Common myeloid progenitor, CD34-positive (primary cell): ENCODE measurements at regions not wholly inside any gene's neighbourhood (a gene's known extent, or its start where the extent isn't known, plus 50 kb on each side); places are given as distances from the start of the nearest gene placed in this dataset.

ENCODE experiments used
- CTCF ChIA-PET: fragments of 350-600 bp; sonication (Branson Sonifier 250); formaldehyde crosslinking; loops from one replicate; lab custom pipeline; 2021; ENCODE audit warnings: antibody characterized with exemption; lab: Charles Lee
- POLR2A ChIA-PET: fragments of 350-600 bp; sonication (Branson Sonifier 250); formaldehyde crosslinking; loops from one replicate; lab custom pipeline; 2021; ENCODE audit warnings: antibody characterized with exemption; lab: Charles Lee
- DNase-seq, 3 donors: peaks; one replicate each; pipeline versions ENCODE4 v3.0.0 to v3.0.0-alpha.2; 2013
- H3K27ac ChIP-seq, 2 experiments: 1 replicate in 1 of 2; 2 replicates in 1 of 2; pipeline ENCODE4 v1.7.0; 2013; ENCODE audit warnings: inconsistent platforms in 2 of 2, low read length in 2 of 2, mild to moderate bottlenecking in 2 of 2, low read depth in 1 of 2, moderate library complexity in 1 of 2; ENCODE audit not compliant: severe bottlenecking in 2 of 2, insufficient read depth in 1 of 2, poor library complexity in 1 of 2
- H3K27me3 ChIP-seq, 5 experiments: replicated peaks in 2 of 5; 1 replicate in 3 of 5; 2 replicates in 2 of 5; pipeline versions ENCODE4 v1.6.1 to v1.7.0; 2013; ENCODE audit warnings: low read length in 4 of 5, mild to moderate bottlenecking in 2 of 5, moderate library complexity in 2 of 5, inconsistent platforms in 1 of 5; ENCODE audit not compliant: insufficient read depth in 5 of 5, control insufficient read depth in 4 of 5
- H3K36me3 ChIP-seq, 4 experiments: 1 replicate in 2 of 4; 2 replicates in 2 of 4; pipeline versions ENCODE4 v1.6.1 to v1.7.0; 2013; ENCODE audit warnings: low read length in 3 of 4, control low read depth in 1 of 4, mild to moderate bottlenecking in 1 of 4; ENCODE audit not compliant: control insufficient read depth in 4 of 4, insufficient read depth in 4 of 4
- H3K4me1 ChIP-seq, 4 experiments: 1 replicate in 3 of 4; 2 replicates in 1 of 4; pipeline versions ENCODE4 v1.6.1 to v1.7.1; 2013; ENCODE audit warnings: low read length in 3 of 4, mild to moderate bottlenecking in 3 of 4, control low read depth in 1 of 4, inconsistent platforms in 1 of 4, moderate library complexity in 1 of 4; ENCODE audit not compliant: control insufficient read depth in 4 of 4, insufficient read depth in 4 of 4; ENCODE audit errors: control extremely low read depth in 1 of 4
- H3K4me3 ChIP-seq, 7 experiments: 1 replicate in 4 of 7; 2 replicates in 3 of 7; pipeline versions ENCODE4 v1.5.1 to v1.7.0; 2013; ENCODE audit warnings: mild to moderate bottlenecking in 7 of 7, low read length in 6 of 7, moderate library complexity in 6 of 7, inconsistent platforms in 2 of 7, low read depth in 2 of 7, control low read depth in 1 of 7; ENCODE audit not compliant: insufficient read depth in 4 of 7, control insufficient read depth in 1 of 7; ENCODE audit errors: extremely low read depth in 1 of 7
- H3K9me3 ChIP-seq, 5 experiments: 1 replicate in 4 of 5; 2 replicates in 1 of 5; pipeline versions ENCODE4 v1.6.1 to v1.7.1; 2013; ENCODE audit warnings: low read length in 4 of 5, mild to moderate bottlenecking in 2 of 5, inconsistent platforms in 1 of 5, low read depth in 1 of 5, moderate library complexity in 1 of 5; ENCODE audit not compliant: control insufficient read depth in 4 of 5, insufficient read depth in 2 of 5; ENCODE audit errors: control extremely low read depth in 1 of 5
- WGBS: methylation state at CpG from one replicate; pipeline ENCODE4 v1.1.5; 2013; ENCODE audit not compliant: insufficient coverage; 5-methylcytosine and 5-hydroxymethylcytosine counted together

GRCh38 chr5:126189862-126190261 lies 233.3 kb upstream of the GRAMD2B start:
- Histone ChIP-seq H3K4me1 (no peaks in the 10 kb centered on the region), H3K4me3 (no peak overlapping the region), H3K27ac (no peak overlapping the region), H3K36me3 (no peaks in the 10 kb centered on the region), H3K27me3 (no peaks in the 10 kb centered on the region), H3K9me3 (peaks cover 0 to 2% (median 0%) of the 10 kb centered on the region in 5 experiments)
- ChIA-PET POLR2A (no interaction called here), CTCF (no interaction called here)
- WGBS = no CpG with 5 or more reads among the region's 4 CpGs
- DNase-seq = no peak

DNA sequence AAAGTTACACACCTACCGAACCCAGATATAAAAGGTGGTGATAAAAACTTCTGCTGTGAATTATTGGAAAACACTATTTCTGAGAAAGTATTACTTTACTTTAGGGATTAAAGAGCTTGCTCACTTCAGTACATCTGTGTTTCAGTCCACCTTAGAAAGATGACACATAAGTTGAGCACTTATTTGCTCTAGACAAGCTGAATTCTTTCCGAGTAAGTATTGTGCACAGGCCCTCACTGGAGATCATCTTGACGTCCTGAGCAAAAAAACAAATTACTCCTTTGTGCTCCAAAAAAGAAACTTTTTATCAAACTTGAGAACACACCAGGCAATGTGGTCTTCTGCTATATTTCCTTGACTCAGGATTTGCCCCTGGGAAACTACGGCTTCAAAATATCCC lies 231.0 kb upstream of the GRAMD2B start:
- Histone ChIP-seq H3K27me3 (no peaks in the 10 kb centered on the region), H3K36me3 (no peaks in the 10 kb centered on the region), H3K4me1 (no peaks in the 10 kb centered on the region), H3K27ac (no peak overlapping the region), H3K9me3 (peaks cover 0 to 2% (median 0%) of the 10 kb centered on the region in 5 experiments), H3K4me3 (no peak overlapping the region)
- POLR2A ChIA-PET = no interaction called here
- CTCF ChIA-PET = no interaction called here
- DNase-seq = no peak
- WGBS = 96% methylated on average over 3 of the region's 4 CpGs

DNA sequence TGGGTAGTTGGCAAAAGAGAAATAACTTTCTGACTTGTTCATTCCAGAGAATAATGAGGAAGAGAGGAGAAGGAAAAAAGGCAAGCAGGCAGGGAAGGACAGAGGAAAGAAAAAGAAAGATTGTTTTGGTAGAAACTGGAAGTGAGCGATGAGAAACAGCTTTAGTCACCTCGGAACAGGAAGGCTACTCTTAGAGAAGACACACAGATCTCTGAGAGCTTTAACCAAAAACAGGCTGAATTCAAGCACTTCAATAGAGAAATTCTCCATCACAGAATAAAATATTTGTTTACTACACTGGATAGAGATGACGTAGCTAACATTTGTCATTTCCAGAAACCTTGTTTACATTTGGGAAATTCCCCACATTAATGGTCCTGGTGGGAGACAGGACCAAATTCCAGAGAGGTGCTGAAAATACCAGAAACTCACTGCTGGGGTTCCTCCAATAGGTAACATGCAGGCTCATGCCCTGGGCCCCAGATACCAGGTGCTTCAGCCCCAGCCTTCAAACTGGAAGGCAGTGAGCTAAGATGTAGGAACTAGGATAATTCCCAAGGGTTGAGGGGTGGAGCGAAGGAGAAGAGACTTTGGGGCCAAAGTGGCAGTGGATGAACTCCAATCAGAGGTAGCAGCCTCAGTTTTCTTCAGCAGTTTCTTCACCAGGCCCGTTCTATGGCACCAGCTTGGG lies 227.7 kb upstream of the GRAMD2B start:
- Histone ChIP-seq H3K4me1 (no peaks in the 10 kb centered on the region), H3K27me3 (no peaks in the 10 kb centered on the region), H3K36me3 (no peaks in the 10 kb centered on the region), H3K4me3 (no peak overlapping the region), H3K27ac (no peak overlapping the region), H3K9me3 (peaks cover 0 to 1% (median 0%) of the 10 kb centered on the region in 5 experiments)
- DNase-seq = no peak
- ChIA-PET POLR2A (no interaction called here), CTCF (no interaction called here)
- 90% methylated on average over 4 of the region's 5 CpGs for WGBS

DNA sequence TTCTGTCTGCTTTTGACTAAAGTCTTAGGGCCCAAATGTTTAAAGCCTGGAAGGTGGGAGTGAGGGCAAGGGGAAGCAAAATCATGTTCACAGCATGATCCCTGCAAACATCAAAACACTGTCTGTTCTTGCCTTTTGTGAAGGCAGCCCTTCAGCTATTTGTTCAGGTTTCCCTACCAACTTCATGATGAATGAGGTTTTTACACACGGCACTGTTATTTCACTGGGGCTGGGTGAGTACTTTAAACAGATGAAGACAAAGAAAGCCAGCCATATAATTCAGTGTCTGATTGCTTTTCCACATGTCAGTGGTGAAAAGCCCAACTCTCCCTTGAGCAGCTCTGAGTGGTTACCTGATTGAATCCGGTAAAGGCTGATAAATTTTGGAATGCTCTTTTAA lies 224.7 kb upstream of the GRAMD2B start:
- WGBS = 94% methylated on average over 2 of the region's 2 CpGs
- H3K27me3 ChIP-seq = peaks cover 0 to 2% (median 0%) of the 10 kb centered on the region in 5 experiments
- no peaks in the 10 kb centered on the region for H3K4me1 ChIP-seq
- no peaks in the 10 kb centered on the region for H3K36me3 ChIP-seq
- no peak for DNase-seq
- peaks cover 0 to 7% (median 0%) of the 10 kb centered on the region in 5 experiments for H3K9me3 ChIP-seq
- no peak overlapping the region for H3K27ac ChIP-seq
- H3K4me3 ChIP-seq = no peak overlapping the region
- ChIA-PET CTCF (no interaction called here), POLR2A (no interaction called here)

- Histone ChIP-seq H3K36me3 (no peaks in the 10 kb centered on the region), H3K9me3 (peaks cover 0 to 7% (median 0%) of the 10 kb centered on the region in 5 experiments)
Observed at GRCh38 chr5:126199467-126199866, 223.7 kb upstream of the GRAMD2B start.

GRCh38 chr5:126208691-126209090 lies 214.5 kb upstream of the GRAMD2B start:
- ChIA-PET POLR2A (no interaction called here), CTCF (no interaction called here)
- Histone ChIP-seq H3K27ac (no peak overlapping the region), H3K36me3 (no peaks in the 10 kb centered on the region), H3K9me3 (no peaks in the 10 kb centered on the region), H3K4me3 (no peak overlapping the region), H3K4me1 (no peaks in the 10 kb centered on the region), H3K27me3 (no peaks in the 10 kb centered on the region)
- DNase-seq = no peak
- WGBS = no CpG with 5 or more reads among the region's 4 CpGs

More at GRCh38 chr5:126199467-126199866, 223.7 kb upstream of the GRAMD2B start:
- Histone ChIP-seq H3K27ac (no peak overlapping the region), H3K4me1 (no peaks in the 10 kb centered on the region), H3K4me3 (no peak overlapping the region), H3K27me3 (peaks cover 0 to 2% (median 0%) of the 10 kb centered on the region in 5 experiments)
- CTCF ChIA-PET = no interaction called here
- 83% methylated on average over 1 of the region's 4 CpGs for WGBS
- POLR2A ChIA-PET = no interaction called here
- DNase-seq = no peak

- 94% methylated on average over 5 of the region's 6 CpGs for WGBS
- POLR2A ChIA-PET = no interaction called here
- H3K4me1 ChIP-seq = no peaks in the 10 kb centered on the region
- DNase-seq = no peak
- no peaks in the 10 kb centered on the region for H3K27me3 ChIP-seq
- H3K4me3 ChIP-seq = no peak overlapping the region
- H3K9me3 ChIP-seq = no peaks in the 10 kb centered on the region
- H3K27ac ChIP-seq = no peak overlapping the region
- H3K36me3 ChIP-seq = no peaks in the 10 kb centered on the region
- CTCF ChIA-PET = no interaction called here
Observed at GRCh38 chr5:126210955-126211354, 212.3 kb upstream of the GRAMD2B start.
